ENCODE measurements at regions not wholly inside any gene's neighbourhood (a gene's known extent, or its start where the extent isn't known, plus 50 kb on each side); places are given as distances from the start of the nearest gene placed in this dataset.

DNA sequence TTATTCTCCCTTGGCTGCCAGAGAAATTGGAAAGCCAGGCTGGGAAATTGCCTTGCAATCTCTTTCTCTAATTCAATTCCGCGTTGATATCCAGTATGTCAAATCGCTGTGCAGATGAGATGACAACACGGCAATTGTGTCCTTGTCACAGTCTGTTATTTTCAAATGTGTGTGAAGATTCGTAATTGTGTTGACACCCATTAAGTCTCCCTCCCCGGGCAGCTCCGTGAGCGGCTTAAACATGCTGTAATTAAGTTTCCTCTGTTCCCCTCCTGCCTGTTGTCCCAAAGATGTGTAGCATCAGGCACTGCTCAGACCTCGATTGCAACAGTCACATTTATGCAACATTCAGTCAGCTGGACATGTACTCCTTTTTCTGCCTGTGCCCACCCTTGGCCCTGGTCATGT is 209.5 kb downstream of the LPIN1 start:
- FAIRE-seq, result no peak

DNA sequence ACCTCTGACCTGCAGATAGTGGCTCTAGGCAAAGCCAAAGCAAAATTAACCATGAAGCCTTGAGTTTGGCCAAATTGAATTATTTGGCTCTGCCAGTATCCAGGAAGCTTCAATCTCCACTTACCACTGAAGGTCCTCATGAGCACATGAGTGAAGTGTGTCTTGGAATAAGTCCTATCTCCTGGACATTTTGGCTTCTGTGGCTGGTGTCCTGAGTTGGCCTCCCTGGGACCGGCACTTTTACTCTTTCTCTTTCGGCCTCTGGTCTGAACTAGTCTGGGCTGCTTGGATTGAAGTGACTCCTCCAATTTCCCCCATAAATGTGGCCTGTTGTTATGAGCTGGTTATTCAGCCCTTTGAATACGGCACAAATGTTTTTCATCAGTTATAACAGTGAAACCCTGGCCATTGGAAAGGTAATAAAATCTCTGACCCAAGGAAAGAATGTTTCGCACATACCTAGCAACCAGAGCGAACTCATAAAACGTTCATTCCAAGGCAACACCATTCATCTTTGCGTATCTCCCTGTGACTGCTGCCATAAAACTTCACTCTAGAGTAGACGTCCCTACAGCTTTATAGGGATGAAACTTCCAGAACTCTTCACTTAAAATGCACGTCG is 216.4 kb downstream of the LPIN1 start:
- peak; percentile 94 for FAIRE-seq

DNA sequence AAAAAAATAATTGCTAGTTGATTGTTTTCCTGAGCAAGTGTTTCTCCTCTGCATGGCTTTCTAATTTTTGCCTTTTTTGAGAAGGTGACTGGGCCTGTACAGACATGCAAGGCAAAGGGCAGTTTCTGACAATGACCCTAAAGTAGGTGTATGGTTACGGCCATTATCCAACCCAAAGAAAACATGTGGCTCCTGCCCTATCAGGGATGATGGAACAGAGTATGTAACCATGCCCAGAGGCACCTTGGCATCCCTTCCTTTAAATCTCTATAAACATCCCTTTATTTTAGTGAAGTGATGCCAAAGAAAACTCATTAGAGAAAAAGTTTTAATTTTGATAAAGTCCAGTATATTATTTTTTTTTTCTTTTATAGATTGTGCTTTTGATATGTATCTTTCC is 217.5 kb downstream of the LPIN1 start:
- FAIRE-seq, result no peak

DNA sequence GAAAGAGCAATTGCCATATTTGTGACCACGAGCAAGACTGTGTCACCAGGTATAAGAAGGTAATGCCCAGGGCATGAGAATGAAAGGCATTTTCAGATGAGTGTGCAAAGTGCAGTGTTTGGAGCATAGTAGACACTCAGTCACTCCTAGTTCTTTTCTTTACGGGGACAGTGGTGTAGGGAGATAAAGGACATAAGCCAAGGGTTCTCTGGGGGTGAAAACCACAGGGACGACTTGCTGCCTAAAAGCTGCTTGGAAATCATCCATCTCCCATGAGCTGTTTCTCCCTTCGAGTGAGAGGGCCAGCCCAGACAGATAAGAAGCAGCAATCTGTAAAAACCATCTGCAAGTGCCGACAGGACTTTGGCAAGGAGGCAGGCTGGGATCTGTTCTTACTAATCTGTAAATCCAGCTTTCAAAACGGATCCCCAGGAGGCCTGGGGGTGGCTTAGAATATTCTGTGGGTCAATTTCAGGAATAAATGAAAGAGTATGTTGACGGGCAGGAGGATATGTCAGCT is 221.6 kb downstream of the LPIN1 start:
- no peak for FAIRE-seq

DNA sequence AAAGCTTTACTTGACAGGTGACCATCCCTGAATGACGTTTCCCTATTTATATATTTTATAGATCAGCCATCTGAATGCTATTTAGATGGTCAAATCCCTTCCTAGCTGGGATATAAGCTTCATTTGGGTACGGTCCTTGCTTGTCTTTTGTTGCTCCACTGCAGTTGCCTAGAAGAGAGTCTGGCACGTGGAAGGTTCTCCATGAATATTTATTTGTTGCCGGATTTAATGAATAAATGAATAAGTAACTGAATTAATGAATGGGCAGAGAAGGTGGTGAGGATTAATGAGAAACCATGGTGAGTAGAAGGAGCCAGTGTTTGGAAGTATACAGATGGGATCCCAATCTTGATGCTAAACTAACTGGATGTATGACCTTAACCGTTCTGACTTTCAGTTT is 222.1 kb downstream of the LPIN1 start:
- no peak for FAIRE-seq

DNA sequence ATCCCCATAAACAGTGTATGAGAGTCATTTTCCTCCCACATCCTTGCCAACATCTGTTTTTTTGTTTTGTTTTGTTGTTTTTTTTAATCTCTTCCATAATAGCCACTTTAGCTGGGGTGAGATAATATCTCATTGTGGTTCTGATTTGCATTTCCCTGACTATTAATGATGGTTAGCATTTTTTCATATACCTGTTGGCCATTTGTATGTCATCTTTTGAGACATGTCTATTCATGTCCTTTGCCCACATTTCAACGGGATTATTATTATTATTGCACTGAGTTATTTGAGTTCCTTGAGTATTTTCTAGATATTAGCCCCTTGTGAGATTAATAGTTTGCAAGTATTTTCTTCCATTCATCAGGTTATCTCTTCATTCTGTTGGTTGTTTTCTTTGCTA is 223.3 kb downstream of the LPIN1 start:
- peak; percentile 98 for FAIRE-seq

DNA sequence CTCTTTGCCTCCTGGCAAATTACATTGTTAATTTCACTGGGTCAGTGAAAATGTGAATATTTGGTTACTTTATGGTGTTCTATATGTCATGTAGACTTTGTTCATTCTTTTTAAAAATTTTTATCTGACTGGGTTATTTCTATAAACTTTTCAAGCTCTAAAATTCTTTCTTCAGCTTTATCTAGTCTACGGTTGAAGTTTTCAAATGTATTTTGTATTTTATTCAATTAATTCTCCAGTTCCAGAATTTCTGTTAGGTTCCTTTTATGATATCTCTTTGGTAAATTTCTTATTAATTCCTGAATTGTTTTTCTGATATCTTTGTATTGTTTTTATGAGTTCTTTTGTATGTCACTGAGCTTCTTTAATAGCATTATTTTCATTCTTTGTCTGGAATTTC is 228.1 kb downstream of the LPIN1 start:
- no peak for FAIRE-seq

DNA sequence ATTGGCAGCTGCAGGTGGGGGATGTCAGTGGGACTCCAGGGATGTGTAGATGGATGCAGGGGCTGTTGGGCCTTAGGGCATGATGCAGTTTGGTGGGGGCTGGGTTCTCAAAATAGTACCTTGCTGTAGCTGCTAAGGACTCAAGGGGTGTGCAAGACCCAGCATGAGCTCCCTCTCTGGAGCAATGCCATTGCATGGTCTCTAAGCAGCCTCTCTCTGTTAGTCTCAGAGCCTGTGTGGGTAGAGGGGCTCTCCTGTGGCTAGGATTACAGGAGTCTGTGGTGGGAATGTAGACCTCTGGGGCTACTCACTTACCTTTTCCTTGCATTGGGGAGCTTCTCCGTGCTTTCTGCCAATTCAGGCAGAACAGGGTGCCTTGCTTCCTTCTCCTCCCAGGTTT is 228.9 kb downstream of the LPIN1 start:
- no peak for FAIRE-seq

DNA sequence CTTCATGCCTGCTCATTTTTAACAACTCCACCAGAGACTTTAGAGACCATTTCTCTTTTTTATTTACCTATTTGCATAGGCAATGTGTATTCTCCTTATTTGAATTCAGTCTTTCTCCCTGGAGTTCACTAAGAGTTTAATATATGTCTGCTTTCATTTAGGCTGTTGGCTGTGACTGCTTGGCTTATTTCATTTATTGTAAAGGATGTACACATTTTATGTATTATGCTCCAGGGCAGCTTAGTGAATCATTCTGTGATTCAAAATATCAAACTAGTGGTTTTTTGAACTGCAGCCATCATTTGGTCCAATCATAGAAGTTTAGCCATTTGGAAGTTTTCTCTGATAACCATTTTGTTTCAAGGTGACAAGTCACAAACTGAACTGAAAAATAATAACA is 229.6 kb downstream of the LPIN1 start:
- FAIRE-seq, result no peak

DNA sequence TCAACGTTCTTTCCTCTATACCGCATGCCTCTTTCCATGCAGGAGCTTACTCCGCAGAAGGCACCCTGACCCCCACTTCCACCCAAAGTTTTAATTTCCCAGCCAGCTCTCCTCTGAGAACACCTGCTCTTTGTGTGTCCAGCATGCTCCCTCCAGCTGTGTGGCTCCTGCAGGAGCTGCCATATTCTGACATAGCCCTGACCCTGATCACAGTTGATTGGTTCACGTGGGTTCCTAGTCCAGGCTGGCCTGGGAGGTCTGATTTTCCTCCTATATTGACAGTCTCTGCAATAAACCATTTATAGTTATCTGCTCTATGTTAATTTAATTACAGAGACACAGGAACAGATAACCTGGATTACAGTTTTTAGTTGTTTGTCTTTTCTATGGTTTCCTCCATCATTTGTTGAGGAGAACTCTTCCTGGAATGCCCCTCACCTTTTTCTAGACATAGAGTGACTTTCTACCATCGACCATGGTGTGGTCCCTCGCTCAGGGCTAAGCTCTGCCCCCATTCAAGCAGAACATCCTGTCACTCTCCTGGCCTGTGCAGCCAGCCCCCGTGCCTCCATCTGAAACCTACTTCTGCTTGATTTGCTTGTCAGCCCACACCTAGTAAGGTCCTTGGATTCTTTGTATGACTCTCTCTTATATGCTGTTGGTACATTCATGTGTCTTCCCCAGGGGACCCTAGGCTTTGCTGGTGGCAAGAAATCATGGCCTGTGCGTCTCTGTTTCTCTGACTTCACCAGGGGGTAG is 231.5 kb downstream of the LPIN1 start:
- FAIRE-seq, result no peak

DNA sequence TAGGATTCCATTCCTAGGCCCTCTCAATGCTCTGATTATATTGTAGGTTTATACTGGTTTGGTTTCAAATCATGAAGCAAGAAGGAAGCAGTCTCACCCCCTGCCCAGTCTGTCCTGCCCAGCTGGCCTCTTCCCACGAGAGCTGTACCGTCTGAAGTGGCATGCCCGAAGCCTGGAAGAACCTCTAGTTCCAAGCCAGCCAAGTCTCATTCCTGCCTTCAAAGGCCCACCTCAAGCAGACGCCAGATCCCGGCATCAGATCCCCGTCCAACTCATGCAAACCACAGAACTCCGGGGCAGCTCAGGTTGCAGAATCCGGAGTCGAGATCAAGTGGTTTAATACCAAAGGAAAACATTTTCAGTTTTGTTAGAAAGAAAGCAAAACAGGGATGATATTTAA is 234.4 kb downstream of the LPIN1 start:
- no peak for FAIRE-seq

DNA sequence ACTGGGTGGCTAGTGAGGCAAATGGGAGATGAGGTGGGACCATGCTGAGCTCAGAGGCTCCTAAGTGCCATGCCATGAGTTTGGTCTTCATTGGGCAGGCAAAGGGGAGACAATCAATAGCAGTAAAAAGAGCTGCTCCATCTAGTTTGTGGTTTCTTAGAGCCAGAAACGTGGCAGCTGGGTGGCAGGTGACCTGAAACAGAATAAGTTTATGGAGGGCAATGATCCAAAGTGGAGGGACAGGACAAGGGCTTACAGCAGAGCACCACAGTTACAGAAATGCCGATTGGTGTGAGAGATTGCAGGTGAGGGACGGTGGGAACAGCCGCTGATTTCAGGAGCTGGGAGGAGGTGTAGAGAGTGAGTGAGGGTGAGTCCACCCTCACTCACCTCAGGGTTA is 237.0 kb downstream of the LPIN1 start:
- FAIRE-seq, result no peak

DNA sequence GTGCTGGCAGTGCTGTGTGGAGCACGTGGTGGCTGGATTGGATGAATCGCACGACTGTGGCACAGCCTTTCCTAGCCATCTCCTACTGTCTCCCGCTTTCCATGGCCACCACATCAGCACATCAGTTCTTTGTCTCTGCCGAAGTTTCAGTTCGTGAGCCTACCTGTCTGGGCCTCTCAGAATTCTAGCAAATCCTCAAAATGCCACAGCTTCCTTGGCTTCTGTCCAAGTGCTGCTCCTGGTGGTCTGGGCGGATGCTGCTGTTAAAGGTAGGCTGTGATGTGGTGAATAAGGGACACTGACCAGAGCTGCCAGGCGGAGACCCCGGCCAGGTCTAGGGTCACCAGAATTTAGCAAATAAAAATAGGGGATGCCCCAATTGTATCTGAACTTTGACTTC is 237.4 kb downstream of the LPIN1 start:
- FAIRE-seq, result no peak

DNA sequence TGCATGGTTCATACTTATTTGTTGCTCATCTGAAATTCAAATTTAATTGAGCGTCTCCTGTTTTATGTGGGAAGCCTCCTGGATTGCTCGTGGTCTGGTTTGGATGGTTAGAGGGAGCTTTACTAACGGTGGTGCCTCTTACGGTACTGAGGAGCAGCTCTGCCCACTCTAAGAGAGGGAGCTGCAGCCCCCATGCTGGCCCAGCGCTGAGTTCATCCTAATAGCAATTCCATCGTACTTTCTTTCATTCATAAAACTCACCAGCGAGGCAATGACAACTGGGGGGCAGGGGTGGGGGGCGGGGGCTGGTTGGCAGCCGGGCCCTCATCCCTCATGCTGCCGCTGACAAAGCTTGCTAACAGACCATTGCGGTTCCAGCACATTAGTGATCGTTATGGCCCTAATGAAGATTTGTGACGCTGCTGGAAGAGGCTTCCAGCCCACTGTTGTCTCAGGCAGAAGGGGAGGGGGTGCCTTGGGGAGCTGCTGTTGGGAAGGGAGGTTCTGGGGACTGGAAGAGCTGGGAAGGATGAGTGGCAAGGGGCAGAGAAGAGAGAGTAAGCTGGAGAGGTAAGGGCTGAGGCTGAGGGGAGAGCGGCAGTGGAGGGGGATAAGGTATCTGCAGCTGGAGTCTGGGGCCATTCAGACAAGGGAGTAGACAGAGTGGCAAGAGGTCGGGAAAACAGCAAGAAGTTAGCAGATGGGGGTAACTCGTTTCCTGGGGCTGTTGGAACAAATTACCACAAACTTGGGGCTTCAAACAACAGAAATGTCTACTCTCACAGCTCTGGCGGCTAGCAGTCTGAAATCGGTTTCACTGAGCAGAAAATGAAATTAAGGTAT is 238.1 kb downstream of the LPIN1 start:
- FAIRE-seq, result no peak

DNA sequence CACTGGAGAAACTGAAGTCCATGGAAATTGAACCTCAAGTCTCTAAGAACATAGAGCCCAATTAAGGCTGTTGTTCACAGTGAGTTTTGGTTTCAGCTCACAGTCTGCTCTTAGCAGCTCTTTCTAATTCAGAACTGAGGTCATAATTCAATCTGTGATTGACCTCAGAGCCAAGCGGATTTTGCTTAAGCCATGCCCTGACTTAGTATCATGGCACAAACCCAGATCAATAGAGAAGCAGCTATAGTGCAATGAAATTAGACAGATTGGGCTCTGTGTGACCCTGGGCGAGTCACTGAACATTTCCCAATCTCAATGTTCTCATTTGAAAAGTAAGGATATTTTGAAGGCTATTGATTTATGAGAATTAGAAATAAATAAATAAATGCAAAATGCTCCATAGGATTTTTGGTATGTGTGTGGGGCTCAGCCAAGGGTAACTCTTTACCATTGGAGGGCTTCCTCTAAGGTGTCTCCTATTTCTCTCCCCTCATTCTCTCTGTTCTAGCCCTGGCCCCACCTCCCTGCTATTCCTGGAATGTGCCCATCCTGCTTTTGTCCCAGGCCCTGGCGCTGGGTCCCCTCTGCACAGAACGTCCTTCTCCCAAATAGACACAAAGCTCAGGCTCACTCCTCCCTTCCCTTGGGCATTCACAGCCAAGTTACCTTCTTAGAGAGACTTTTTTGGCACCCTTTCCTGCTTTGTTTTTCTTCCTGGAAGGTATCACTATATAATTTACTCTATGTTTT is 239.6 kb downstream of the LPIN1 start:
- FAIRE-seq, result no peak

DNA sequence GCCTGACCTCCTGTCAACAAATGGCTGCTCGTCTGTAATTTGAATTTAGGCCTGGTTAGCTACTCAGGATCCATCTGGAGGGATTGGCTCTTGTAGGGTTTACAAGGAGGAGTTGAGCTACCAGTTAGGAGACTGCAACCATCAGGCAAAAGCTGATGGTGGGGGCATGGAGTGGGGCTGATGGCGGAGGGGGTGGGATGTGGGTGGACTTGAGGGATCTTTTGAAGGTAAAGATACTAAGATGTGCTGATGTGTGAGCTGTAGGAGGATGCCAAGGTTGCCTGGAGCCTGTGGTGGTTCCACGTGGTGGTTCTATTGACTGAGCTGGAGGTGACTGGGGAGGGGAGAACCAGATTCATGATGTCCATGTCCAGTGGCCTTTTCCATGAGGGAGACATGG is 240.7 kb downstream of the LPIN1 start:
- FAIRE-seq, result no peak

DNA sequence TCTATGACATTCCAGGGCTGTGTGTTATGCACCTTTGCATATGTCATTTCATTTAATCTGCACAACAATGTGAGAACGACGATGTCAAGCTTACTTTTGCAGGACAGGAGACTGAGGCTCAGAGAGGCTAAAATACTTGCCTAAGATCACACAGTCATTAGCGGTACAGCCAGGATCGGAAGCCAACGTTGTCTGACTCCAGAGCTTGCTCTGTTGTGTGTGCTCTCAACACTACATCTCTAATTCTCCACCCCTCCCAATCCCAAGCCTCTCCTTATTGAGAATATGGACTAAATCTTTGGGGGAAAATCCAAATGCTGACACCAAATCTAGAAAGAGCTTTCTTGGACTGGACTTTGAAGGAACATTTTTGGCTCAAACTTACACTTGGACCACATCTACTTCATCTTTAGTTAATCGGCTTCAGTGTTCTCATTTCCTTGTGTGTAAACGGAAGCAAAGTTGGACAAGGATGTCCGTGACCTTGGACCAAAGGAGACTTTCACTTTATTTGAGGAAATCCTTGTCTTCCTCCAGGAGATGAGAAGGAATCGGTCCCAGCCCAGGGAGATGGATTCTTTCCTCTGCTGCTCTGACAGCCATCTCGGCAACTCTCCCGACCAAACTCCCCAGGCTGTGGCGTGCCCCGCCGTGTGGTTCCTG is 242.4 kb downstream of the LPIN1 start:
- FAIRE-seq, result no peak

DNA sequence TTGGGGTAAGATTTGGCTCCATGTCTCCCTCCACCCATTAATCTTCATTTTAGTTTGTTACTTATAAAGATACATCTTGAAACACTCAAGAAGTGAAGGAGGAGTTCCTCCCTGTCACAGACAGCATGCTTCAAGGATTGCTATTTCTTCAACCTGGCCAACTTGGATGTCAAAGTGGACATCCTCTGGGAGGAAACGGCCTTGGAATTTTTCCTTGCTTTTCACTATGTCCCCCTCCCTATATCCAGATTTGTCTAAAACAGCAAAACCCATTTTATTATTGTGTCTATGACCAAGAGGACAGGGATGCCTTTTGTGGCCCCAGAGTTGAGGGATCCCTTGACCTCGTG is 242.9 kb downstream of the LPIN1 start:
- no peak for FAIRE-seq

DNA sequence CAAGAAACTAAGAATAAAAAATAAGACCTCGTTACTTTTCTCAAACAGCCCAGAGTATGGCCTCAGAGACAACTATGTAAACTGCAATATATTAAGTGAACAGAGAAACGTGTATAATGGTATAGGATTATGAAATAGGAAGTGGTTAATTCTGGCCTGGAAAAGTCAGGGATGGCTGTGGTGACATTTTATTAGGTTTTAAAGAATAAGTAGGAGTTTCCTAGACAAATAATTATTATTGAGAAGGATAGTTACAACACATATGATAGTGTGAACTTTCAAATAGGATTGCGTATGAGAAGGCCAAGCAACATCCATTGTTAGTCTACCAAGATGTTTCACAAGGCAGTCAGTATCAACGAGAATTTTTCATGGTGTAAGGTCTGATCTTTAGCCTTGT is 244.1 kb downstream of the LPIN1 start:
- no peak for FAIRE-seq

DNA sequence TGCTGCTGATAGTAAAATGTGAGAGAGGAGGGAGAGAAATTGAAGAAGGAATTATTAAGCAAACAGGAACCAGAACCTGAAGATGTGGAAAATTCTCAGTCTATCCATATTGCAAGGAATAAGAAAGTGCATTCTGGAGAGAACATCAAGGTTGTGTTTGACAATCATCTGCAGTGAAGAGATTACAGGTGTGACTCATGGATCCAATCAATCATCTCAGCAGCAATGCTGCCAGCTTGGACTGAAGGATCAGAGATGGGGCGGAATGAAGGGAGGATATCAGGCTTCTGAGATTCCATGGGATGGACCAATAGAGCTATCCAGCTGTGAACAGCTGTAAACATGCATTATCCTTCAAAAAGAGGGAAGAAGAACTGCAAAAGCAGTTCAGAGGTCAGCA is 247.3 kb downstream of the LPIN1 start:
- no peak for FAIRE-seq

DNA sequence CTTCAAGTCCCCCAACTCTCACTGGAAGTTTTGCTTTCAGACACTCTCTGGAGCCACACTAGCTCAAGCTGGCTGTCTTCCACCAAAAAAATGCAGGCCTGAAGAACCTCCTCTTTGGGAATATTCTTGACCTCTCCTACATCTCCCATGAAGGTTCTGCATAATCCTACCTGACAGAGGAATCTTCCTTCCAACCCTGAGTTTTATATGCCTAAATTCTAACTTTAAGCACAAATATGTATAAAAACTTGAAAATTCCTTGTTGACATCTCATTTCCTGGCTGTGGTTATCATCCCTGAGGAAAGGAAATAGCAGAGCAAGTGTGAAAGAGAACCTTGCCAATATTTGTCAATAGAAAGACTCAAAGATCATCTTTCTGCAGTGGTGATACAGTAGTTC is 249.0 kb downstream of the LPIN1 start:
- no peak for FAIRE-seq

DNA sequence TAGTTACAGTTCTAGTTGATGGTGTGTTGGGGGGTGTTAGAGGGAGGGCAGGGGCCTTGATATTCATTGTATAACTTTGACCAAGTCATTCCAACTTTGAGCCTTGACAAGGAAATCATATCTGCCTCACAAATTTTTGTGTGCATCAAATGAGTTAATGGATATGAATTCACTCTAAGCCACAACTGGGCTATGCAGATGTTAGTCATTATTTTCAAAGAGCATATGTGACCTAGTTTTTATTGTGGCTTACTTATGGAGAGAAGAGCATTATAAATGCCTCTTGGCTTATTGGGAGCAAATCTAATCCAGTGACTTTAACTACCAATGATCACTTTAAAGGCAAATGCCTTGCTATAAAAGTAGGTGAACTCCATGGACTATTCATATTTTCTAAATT is 250.2 kb downstream of the LPIN1 start:
- FAIRE-seq, result no peak

DNA sequence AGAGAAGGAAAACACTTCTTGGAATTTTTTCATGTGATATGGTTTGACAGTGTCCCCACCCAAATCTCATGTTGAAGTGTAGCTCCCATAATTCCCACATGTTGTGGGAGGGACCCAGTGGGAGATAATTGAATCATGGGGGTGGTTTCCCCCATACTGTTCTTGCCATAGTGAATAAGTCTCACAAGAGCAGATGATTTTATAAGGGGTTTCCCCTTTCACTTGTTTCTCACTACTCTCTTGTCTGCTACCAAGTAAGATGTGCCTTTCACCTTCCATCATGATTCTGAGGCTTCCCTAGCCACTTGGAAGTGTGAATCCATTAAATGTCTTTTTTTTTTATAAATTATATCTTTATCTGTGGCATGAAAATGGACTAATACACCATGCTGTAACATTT is 250.7 kb downstream of the LPIN1 start:
- no peak for FAIRE-seq

All from endometrium (tissue), 2 donors.